ENCODE measurements at regions not wholly inside any gene's neighbourhood (a gene's known extent, or its start where the extent isn't known, plus 50 kb on each side); places are given as distances from the start of the nearest gene placed in this dataset.

GRCh38 chr2:41785251-41786022, 262.4 kb upstream of the PKDCC start:
- no peaks in the 10 kb centered on the region for H3K9me3 ChIP-seq
- H3K27me3 ChIP-seq (replicated peaks; ENCODE audit: control insufficient read depth, insufficient read depth, low read length), result no peaks in the 10 kb centered on the region; the same call in 1 of the 2 replicates
- CTCF ChIA-PET, result no interaction called here
- Mint-ChIP-seq H3K4me1 (ENCODE audit: low read depth, unreplicated experiment) (peaks cover 6% of the 10 kb centered on the region), H3K27me3 (ENCODE audit: insufficient read depth, unreplicated experiment) (peaks cover 18% of the 10 kb centered on the region), H3K9me3 (ENCODE audit: unreplicated experiment) (no peaks in the 10 kb centered on the region), H3K27ac (ENCODE audit: unreplicated experiment) (no peak overlapping the region), H3K36me3 (ENCODE audit: insufficient read depth, unreplicated experiment) (no peaks in the 10 kb centered on the region), H3K4me3 (ENCODE audit: unreplicated experiment) (no peak overlapping the region)
- no TSS peak for BruUV-seq (replicated peaks)
- intact Hi-C loops (cut with micrococcal nuclease; ENCODE audit: unreplicated experiment), result loop anchor here (10.0 kb wide), 1 partner anchor 171 kb away; no protein-coding TSS in a partner anchor
- POLR2A ChIA-PET, result no interaction called here
- no peak overlapping the region for H3K4me3 ChIP-seq (ENCODE audit: low read depth, low read length)
- no peak for DNase-seq
- no peaks in the 10 kb centered on the region for H3K4me1 ChIP-seq
- no peaks in the 10 kb centered on the region for H3K36me3 ChIP-seq (ENCODE audit: control insufficient read depth, insufficient read depth, low read length)
- TF ChIP-seq CTCF (IDR thresholded peaks at IDR 0.05; ENCODE audit: insufficient read depth in 1 of 2, low read depth in 1 of 2, low read length in 1 of 2, severe bottlenecking in 1 of 2, unreplicated experiment in 1 of 2), result no peak

GRCh38 chr2:41791523-41791922, 256.3 kb upstream of the PKDCC start:
- 0 out of 2 replicates have a peak, but pooled peaks cover 2% of the 10 kb centered on the region for H3K9me3 ChIP-seq
- peak in 1 of 2 experiments; percentile 59 for DNase-seq
- H3K9me3 Mint-ChIP-seq (ENCODE audit: unreplicated experiment), result no peaks in the 10 kb centered on the region
- H3K36me3 ChIP-seq (ENCODE audit: control insufficient read depth, insufficient read depth, low read length), result no peaks in the 10 kb centered on the region
- no peak for TF ChIP-seq CTCF (IDR thresholded peaks at IDR 0.05; ENCODE audit: insufficient read depth in 1 of 2, low read depth in 1 of 2, low read length in 1 of 2, severe bottlenecking in 1 of 2, unreplicated experiment in 1 of 2)
- no peak overlapping the region for H3K4me3 ChIP-seq (ENCODE audit: low read depth, low read length)
- POLR2A ChIA-PET, result no interaction called here
- H3K4me3 Mint-ChIP-seq (ENCODE audit: unreplicated experiment), result no peak overlapping the region
- no peak overlapping the region for H3K27ac Mint-ChIP-seq (ENCODE audit: unreplicated experiment)
- H3K36me3 Mint-ChIP-seq (ENCODE audit: insufficient read depth, unreplicated experiment), result no peaks in the 10 kb centered on the region
- CTCF ChIA-PET, result no interaction called here
- peaks cover 11% of the 10 kb centered on the region for H3K27me3 Mint-ChIP-seq (ENCODE audit: insufficient read depth, unreplicated experiment)
- intact Hi-C loops (cut with micrococcal nuclease; ENCODE audit: unreplicated experiment), result no loop called here
- H3K4me1 ChIP-seq, result no peaks in the 10 kb centered on the region
- BruUV-seq (replicated peaks), result no TSS peak
- no peaks in the 10 kb centered on the region for H3K27me3 ChIP-seq (replicated peaks; ENCODE audit: control insufficient read depth, insufficient read depth, low read length)
- H3K4me1 Mint-ChIP-seq (ENCODE audit: low read depth, unreplicated experiment), result no peaks in the 10 kb centered on the region

- intact Hi-C loops (cut with micrococcal nuclease; ENCODE audit: unreplicated experiment), result no loop called here
- Mint-ChIP-seq H3K4me3 (ENCODE audit: unreplicated experiment) (no peak overlapping the region), H3K4me1 (ENCODE audit: low read depth, unreplicated experiment) (no peaks in the 10 kb centered on the region), H3K36me3 (ENCODE audit: insufficient read depth, unreplicated experiment) (no peaks in the 10 kb centered on the region), H3K27me3 (ENCODE audit: insufficient read depth, unreplicated experiment) (peaks cover 22% of the 10 kb centered on the region), H3K27ac (ENCODE audit: unreplicated experiment) (no peak overlapping the region), H3K9me3 (ENCODE audit: unreplicated experiment) (peaks cover 16% of the 10 kb centered on the region)
- POLR2A ChIA-PET, result no interaction called here
- BruUV-seq (replicated peaks), result no TSS peak
- Histone ChIP-seq H3K36me3 (ENCODE audit: control insufficient read depth, insufficient read depth, low read length) (no peaks in the 10 kb centered on the region), H3K4me3 (ENCODE audit: low read depth, low read length) (no peak overlapping the region), H3K27me3 (replicated peaks; ENCODE audit: control insufficient read depth, insufficient read depth, low read length) (no peaks in the 10 kb centered on the region), H3K4me1 (no peaks in the 10 kb centered on the region), H3K9me3 (peaks cover 9% of the 10 kb centered on the region)
- CTCF ChIA-PET, result no interaction called here
- TF ChIP-seq CTCF (IDR thresholded peaks at IDR 0.05; ENCODE audit: insufficient read depth in 1 of 2, low read depth in 1 of 2, low read length in 1 of 2, severe bottlenecking in 1 of 2, unreplicated experiment in 1 of 2), result no peak
- no peak for DNase-seq
Measured at GRCh38 chr2:41803361-41803760, 244.5 kb upstream of the PKDCC start.
